ENCODE measurements at regions not wholly inside any gene's neighbourhood (a gene's known extent, or its start where the extent isn't known, plus 50 kb on each side); places are given as distances from the start of the nearest gene placed in this dataset.

- no peak for DNase-seq
- no peak for TF ChIP-seq CTCF (IDR thresholded peaks at IDR 0.05; ENCODE audit: control extremely low read depth, extremely low read depth)
- Histone ChIP-seq H3K27ac (ENCODE audit: low read depth in 1 of 2, low read length in 1 of 2) (no peak overlapping the region), H3K27me3 (ENCODE audit: control insufficient read depth in 3 of 3, insufficient read depth in 3 of 3, low read length in 2 of 3) (no peaks in the 10 kb centered on the region), H3K9me3 (ENCODE audit: control insufficient read depth in 4 of 4, insufficient read depth in 3 of 4, low read length in 3 of 4) (no peaks in the 10 kb centered on the region), H3K36me3 (ENCODE audit: control insufficient read depth in 4 of 4, insufficient read depth in 4 of 4, low read length in 4 of 4) (no peaks in the 10 kb centered on the region), H3K4me3 (no peak overlapping the region), H3K9ac (ENCODE audit: insufficient read depth in 1 of 2, low read length in 2 of 2) (no peak overlapping the region), H3K4me1 (ENCODE audit: control insufficient read depth in 5 of 5, insufficient read depth in 5 of 5, low read length in 5 of 5) (peaks cover 0 to 6% (median 0%) of the 10 kb centered on the region in 5 donors)
- no peak for ATAC-seq (ENCODE audit: insufficient read depth, low FRiP score)
- WGBS, 2 donors = 42 to 66% methylated on average over 3 of the region's 3 CpGs
These were observed 645.9 kb upstream of the ADGRL4 start for GRCh38 chr1:79652426-79652825.

- 96 to 97% methylated on average over 1 of the region's 1 CpG for WGBS, 2 donors
- Histone ChIP-seq H3K4me1 (ENCODE audit: control insufficient read depth in 5 of 5, insufficient read depth in 5 of 5, low read length in 5 of 5) (peaks cover 0 to 4% (median 0%) of the 10 kb centered on the region in 5 donors), H3K36me3 (ENCODE audit: control insufficient read depth in 4 of 4, insufficient read depth in 4 of 4, low read length in 4 of 4) (no peaks in the 10 kb centered on the region), H3K9ac (ENCODE audit: insufficient read depth in 1 of 2, low read length in 2 of 2) (no peak overlapping the region), H3K27ac (ENCODE audit: low read depth in 1 of 2, low read length in 1 of 2) (no peak overlapping the region), H3K4me3 (no peak overlapping the region), H3K27me3 (ENCODE audit: control insufficient read depth in 3 of 3, insufficient read depth in 3 of 3, low read length in 2 of 3) (no peaks in the 10 kb centered on the region), H3K9me3 (ENCODE audit: control insufficient read depth in 4 of 4, insufficient read depth in 3 of 4, low read length in 3 of 4) (no peaks in the 10 kb centered on the region)
- DNase-seq (no peak), ATAC-seq (ENCODE audit: insufficient read depth, low FRiP score) (no peak)
- TF ChIP-seq CTCF (IDR thresholded peaks at IDR 0.05; ENCODE audit: control extremely low read depth, extremely low read depth) = no peak
These were observed 641.6 kb upstream of the ADGRL4 start for GRCh38 chr1:79648126-79648525.

GRCh38 chr1:79646880-79647279 lies 640.4 kb upstream of the ADGRL4 start:
- peak; percentile 41 for ATAC-seq (ENCODE audit: insufficient read depth, low FRiP score)
- Histone ChIP-seq H3K27ac (ENCODE audit: low read depth in 1 of 2, low read length in 1 of 2) (no peak overlapping the region), H3K36me3 (ENCODE audit: control insufficient read depth in 4 of 4, insufficient read depth in 4 of 4, low read length in 4 of 4) (no peaks in the 10 kb centered on the region)

More at GRCh38 chr1:79646880-79647279, 640.4 kb upstream of the ADGRL4 start:
- no peak overlapping the region for H3K4me3 ChIP-seq
- peak; percentile 34 to 78 (median 45) for DNase-seq
- WGBS, 2 donors = 40 to 67% methylated on average over 3 of the region's 3 CpGs
- H3K9ac ChIP-seq (ENCODE audit: insufficient read depth in 1 of 2, low read length in 2 of 2) = no peak overlapping the region
- no peaks in the 10 kb centered on the region for H3K9me3 ChIP-seq (ENCODE audit: control insufficient read depth in 4 of 4, insufficient read depth in 3 of 4, low read length in 3 of 4)
- no peak for TF ChIP-seq CTCF (IDR thresholded peaks at IDR 0.05; ENCODE audit: control extremely low read depth, extremely low read depth)
- no peaks in the 10 kb centered on the region for H3K4me1 ChIP-seq (ENCODE audit: control insufficient read depth in 5 of 5, insufficient read depth in 5 of 5, low read length in 5 of 5)
- H3K27me3 ChIP-seq (ENCODE audit: control insufficient read depth in 3 of 3, insufficient read depth in 3 of 3, low read length in 2 of 3) = no peaks in the 10 kb centered on the region

Measured in lung (tissue), 11 donors.